GM18505 (cell line): ENCODE measurements at regions not wholly inside any gene's neighbourhood (a gene's known extent, or its start where the extent isn't known, plus 50 kb on each side); places are given as distances from the start of the nearest gene placed in this dataset.
A peak's percentile ranks its signal among the peaks of the same experiment; 100 is the strongest.

Experiments used
- ATAC-seq: cut with Tn5 transposase; IDR thresholded peaks from one replicate; pipeline ENCODE4 v1.9.1; 2021; ENCODE audit not compliant: unreplicated experiment
- POLR2A ChIP-seq: IDR thresholded peaks from 4 replicates; pipeline ENCODE4 v1.6.1; 2011; ENCODE audit warnings: borderline replicate concordance; ENCODE audit not compliant: insufficient read depth, insufficient read length; ENCODE audit errors: extremely low read depth

GRCh38 chr20:51335329-51335841, 207.1 kb downstream of the NFATC2 start:
- peak; percentile 53 for ATAC-seq

GRCh38 chr20:51334609-51335008, 207.9 kb downstream of the NFATC2 start:
- no peak for TF ChIP-seq POLR2A
- ATAC-seq, result no peak

More at GRCh38 chr20:51335329-51335841, 207.1 kb downstream of the NFATC2 start:
- TF ChIP-seq POLR2A, result no peak

- no peak for TF ChIP-seq POLR2A
- no peak for ATAC-seq
Measured at GRCh38 chr20:51333971-51334370, 208.5 kb downstream of the NFATC2 start.

GRCh38 chr20:51333446-51333845, 209.1 kb downstream of the NFATC2 start:
- no peak for ATAC-seq
- TF ChIP-seq POLR2A, result no peak

GRCh38 chr20:51331481-51331880, 211.0 kb downstream of the NFATC2 start:
- no peak for TF ChIP-seq POLR2A
- no peak for ATAC-seq

GRCh38 chr20:51329845-51330244, 212.7 kb downstream of the NFATC2 start:
- ATAC-seq, result no peak
- no peak for TF ChIP-seq POLR2A

- TF ChIP-seq POLR2A, result no peak
- no peak for ATAC-seq
Measured at GRCh38 chr20:51327251-51327841, 215.2 kb downstream of the NFATC2 start.

- no peak for TF ChIP-seq POLR2A
- no peak for ATAC-seq
Measured at GRCh38 chr20:51326201-51326819, 216.2 kb downstream of the NFATC2 start.

GRCh38 chr20:51322164-51322707, 220.3 kb downstream of the NFATC2 start:
- ATAC-seq, result no peak
- no peak for TF ChIP-seq POLR2A

GRCh38 chr20:51321343-51322163, 221.0 kb downstream of the NFATC2 start:
- TF ChIP-seq POLR2A, result no peak
- ATAC-seq, result no peak

GRCh38 chr20:51319522-51319921, 223.0 kb downstream of the NFATC2 start:
- TF ChIP-seq POLR2A, result no peak
- no peak for ATAC-seq

GRCh38 chr20:51318058-51318949, 224.2 kb downstream of the NFATC2 start:
- no peak for ATAC-seq
- TF ChIP-seq POLR2A, result no peak
